ENCODE measurements at regions not wholly inside any gene's neighbourhood (a gene's known extent, or its start where the extent isn't known, plus 50 kb on each side); places are given as distances from the start of the nearest gene placed in this dataset.

DNA sequence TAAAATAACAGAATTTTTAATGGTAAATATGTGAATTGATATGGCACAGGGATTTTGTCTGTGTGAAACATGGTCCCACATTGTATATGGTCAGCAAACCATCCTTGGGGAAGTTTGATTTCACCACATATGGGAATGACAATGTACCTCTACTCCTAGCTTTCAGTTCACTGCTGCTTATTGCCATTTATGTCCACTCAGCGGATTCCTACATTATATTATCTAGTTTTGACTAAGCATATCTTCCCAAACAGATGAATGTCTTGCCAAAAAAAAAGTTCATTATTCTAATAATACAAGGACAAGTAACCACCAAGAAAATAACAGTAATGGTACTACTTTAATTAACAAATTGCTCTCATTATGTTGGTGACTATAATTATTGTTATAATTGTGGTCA, 1521.6 kb downstream of the MAT2B start:
- no peak overlapping the region for H3K4me3 Mint-ChIP-seq (ENCODE audit: unreplicated experiment)
- no peaks in the 10 kb centered on the region for H3K27me3 Mint-ChIP-seq (ENCODE audit: low read depth)
- H3K4me1 Mint-ChIP-seq (ENCODE audit: low read depth): no peaks in the 10 kb centered on the region
- peaks cover 2% of the 10 kb centered on the region for H3K9me3 Mint-ChIP-seq (ENCODE audit: low read depth)
- TF ChIP-seq, protein P1, sequence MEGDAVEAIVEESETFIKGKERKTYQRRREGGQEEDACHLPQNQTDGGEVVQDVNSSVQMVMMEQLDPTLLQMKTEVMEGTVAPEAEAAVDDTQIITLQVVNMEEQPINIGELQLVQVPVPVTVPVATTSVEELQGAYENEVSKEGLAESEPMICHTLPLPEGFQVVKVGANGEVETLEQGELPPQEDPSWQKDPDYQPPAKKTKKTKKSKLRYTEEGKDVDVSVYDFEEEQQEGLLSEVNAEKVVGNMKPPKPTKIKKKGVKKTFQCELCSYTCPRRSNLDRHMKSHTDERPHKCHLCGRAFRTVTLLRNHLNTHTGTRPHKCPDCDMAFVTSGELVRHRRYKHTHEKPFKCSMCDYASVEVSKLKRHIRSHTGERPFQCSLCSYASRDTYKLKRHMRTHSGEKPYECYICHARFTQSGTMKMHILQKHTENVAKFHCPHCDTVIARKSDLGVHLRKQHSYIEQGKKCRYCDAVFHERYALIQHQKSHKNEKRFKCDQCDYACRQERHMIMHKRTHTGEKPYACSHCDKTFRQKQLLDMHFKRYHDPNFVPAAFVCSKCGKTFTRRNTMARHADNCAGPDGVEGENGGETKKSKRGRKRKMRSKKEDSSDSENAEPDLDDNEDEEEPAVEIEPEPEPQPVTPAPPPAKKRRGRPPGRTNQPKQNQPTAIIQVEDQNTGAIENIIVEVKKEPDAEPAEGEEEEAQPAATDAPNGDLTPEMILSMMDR (IDR thresholded peaks at IDR 0.05): no peak
- no peak overlapping the region for H3K27ac Mint-ChIP-seq (ENCODE audit: unreplicated experiment)
- no peak for DNase-seq (ENCODE audit: low spot score)
- no peaks in the 10 kb centered on the region for H3K36me3 Mint-ChIP-seq (ENCODE audit: low read depth)

DNA sequence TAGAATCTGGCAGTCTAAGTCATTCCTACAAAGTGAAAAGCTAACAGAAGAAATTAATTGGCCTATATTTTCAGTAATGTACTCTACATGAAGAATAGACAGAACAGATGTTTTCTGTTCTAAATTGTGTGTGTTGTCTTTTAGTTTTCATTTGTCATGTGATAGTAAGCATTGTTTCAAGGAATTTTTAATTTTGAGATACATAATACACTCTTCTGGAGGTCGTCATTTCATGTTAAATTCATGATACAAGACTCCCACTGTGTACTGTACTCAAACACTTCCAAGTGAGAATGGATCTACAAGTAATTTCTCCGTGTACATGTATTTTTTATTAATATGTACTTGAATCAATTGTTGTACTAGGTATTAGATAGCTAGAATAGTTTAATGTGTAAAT, 1522.9 kb downstream of the MAT2B start:
- no peaks in the 10 kb centered on the region for H3K4me1 Mint-ChIP-seq (ENCODE audit: low read depth)
- no peak overlapping the region for H3K27ac Mint-ChIP-seq (ENCODE audit: unreplicated experiment)
- no peaks in the 10 kb centered on the region for H3K36me3 Mint-ChIP-seq (ENCODE audit: low read depth)
- TF ChIP-seq, protein P1 (IDR thresholded peaks at IDR 0.05): no peak
- no peaks in the 10 kb centered on the region for H3K27me3 Mint-ChIP-seq (ENCODE audit: low read depth)
- H3K4me3 Mint-ChIP-seq (ENCODE audit: unreplicated experiment): no peak overlapping the region
- no peak for DNase-seq (ENCODE audit: low spot score)
- H3K9me3 Mint-ChIP-seq (ENCODE audit: low read depth): peaks cover 2% of the 10 kb centered on the region

DNA sequence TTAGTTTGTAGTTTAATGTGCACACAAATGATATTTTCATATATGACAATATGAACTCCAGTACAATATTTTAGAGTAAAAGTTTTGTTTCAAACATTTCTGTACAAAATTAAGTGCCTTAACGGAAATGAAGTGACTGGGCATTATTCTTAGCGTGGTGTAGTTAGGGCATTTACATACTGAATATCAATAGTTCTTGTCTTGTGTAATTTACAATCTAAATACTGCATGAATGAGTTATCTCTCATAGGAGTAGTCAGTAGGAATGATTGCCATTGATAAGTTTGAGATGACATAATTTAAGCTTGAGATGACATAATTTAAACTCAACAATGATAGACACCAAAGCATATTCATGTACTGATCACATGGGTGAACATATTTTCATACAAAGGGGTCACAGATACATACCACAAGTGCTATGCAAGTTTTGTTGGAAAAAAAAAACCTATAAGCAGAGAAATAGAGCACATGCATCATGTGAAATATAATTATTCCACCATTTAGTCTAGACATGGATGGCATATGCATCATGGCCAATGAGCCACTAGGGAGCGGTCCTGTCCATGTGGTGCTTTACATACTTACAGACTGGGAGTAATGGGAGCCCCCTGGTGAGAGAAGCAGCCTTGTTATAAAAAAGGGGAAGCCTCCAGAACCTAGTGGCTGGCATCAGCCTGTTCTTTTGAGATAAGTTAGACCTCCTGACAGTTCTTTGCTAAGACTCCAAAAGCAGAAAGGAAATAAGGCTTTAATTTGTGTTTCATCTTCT, 1523.9 kb downstream of the MAT2B start:
- Mint-ChIP-seq H3K27ac (ENCODE audit: unreplicated experiment) (no peak overlapping the region), H3K4me3 (ENCODE audit: unreplicated experiment) (no peak overlapping the region), H3K36me3 (ENCODE audit: low read depth) (no peaks in the 10 kb centered on the region), H3K27me3 (ENCODE audit: low read depth) (no peaks in the 10 kb centered on the region), H3K4me1 (ENCODE audit: low read depth) (no peaks in the 10 kb centered on the region), H3K9me3 (ENCODE audit: low read depth) (peaks cover 2% of the 10 kb centered on the region)
- DNase-seq (ENCODE audit: low spot score): no peak
- TF ChIP-seq, protein P1 (IDR thresholded peaks at IDR 0.05): peak; percentile 15

DNA sequence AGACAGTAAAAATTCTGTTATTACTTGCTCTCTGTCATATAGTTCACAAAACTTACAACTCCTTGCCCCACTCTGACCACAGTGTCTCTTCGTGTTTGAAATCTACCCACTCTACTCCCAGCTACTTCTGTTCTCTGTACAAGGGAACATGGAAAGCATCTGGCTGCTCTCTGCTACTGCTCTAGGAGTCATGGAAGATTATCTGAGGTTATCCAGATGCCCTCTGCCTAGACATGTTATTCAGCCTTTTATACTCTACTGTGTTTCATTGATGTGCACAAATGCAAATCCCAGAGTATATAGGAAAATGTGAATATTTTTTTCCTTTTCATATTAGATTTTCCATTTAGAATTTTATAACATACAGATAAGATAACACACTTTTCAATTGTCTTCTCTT, 1525.6 kb downstream of the MAT2B start:
- TF ChIP-seq, protein P1 (IDR thresholded peaks at IDR 0.05): no peak
- no peaks in the 10 kb centered on the region for H3K4me1 Mint-ChIP-seq (ENCODE audit: low read depth)
- H3K9me3 Mint-ChIP-seq (ENCODE audit: low read depth): no peaks in the 10 kb centered on the region
- no peaks in the 10 kb centered on the region for H3K36me3 Mint-ChIP-seq (ENCODE audit: low read depth)
- H3K27me3 Mint-ChIP-seq (ENCODE audit: low read depth): no peaks in the 10 kb centered on the region
- H3K4me3 Mint-ChIP-seq (ENCODE audit: unreplicated experiment): no peak overlapping the region
- no peak overlapping the region for H3K27ac Mint-ChIP-seq (ENCODE audit: unreplicated experiment)
- no peak for DNase-seq (ENCODE audit: low spot score)

DNA sequence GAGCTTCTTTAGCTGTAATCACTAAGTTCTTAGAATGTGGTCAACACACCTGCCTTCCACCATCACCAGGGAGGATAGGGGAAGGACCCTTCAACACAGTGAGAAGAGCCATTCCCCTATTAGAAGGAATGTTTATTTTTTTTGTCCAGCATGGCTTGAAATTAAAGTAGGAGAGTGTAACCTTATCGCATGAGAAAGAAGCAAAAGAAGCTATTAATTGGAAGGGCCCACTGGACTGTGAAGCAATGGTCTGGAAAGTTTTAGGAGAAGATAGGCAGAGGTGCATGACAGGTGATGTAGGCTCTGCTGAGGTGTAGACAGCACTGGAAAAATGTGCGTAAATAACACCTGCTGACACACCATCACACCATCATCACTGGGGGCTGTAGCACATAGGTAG, 1526.0 kb downstream of the MAT2B start:
- no peaks in the 10 kb centered on the region for H3K36me3 Mint-ChIP-seq (ENCODE audit: low read depth)

More for the DNA sequence above, 1526.0 kb downstream of the MAT2B start:
- TF ChIP-seq, protein P1 (IDR thresholded peaks at IDR 0.05): no peak
- Mint-ChIP-seq H3K4me3 (ENCODE audit: unreplicated experiment) (no peak overlapping the region), H3K27me3 (ENCODE audit: low read depth) (no peaks in the 10 kb centered on the region), H3K4me1 (ENCODE audit: low read depth) (no peaks in the 10 kb centered on the region), H3K27ac (ENCODE audit: unreplicated experiment) (no peak overlapping the region), H3K9me3 (ENCODE audit: low read depth) (no peaks in the 10 kb centered on the region)
- no peak for DNase-seq (ENCODE audit: low spot score)
